ENCODE measurements at regions not wholly inside any gene's neighbourhood (a gene's known extent, or its start where the extent isn't known, plus 50 kb on each side); places are given as distances from the start of the nearest gene placed in this dataset.
"Not testable (repeated sequence)": the region's sequence is repeated elsewhere in the genome, so short reads cannot be mapped to it uniquely, and the experiment has no call there.

DNA sequence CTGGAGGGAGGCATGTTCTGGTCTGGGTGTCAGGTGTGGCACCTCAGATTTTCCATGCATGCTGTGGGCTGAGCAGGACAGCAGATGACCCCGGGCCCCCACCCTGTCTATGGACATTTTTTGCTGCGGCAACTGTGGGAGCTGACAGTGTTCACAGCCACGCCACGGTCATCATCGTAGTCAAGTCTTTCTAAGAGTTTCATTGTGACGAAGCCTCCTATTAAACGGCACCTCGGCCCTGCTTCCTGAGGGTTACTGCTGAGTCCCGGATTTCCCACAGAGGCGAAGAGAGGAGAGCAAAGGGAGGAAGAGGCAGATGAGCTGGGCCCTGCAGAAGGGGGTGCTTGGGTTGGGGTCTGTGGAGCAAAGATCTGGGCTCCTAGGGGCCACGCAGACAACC is 152.1 kb upstream of the POTEB2 start:
- FAIRE-seq = not testable (repeated sequence)

DNA sequence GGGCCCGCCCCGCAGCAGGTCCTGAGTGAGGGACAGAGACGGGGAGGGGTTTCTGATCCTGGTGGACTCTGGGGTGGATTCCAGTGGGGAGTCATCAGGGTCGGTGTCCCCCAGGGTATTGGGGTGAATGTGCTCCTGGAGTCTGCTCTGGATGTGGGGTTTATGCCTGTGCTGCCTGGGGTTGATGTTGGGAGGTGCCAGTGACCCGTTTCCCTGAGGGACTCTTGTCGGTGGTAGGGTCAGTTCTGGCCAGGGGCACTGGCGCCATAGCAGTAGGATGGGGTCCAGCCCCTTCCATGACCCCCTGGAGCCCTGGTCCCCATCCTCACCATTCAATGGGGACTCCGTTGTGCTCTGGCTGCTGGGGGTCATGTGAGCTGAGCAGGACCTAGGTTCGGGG is 151.2 kb upstream of the POTEB2 start:
- not testable (repeated sequence) for FAIRE-seq

DNA sequence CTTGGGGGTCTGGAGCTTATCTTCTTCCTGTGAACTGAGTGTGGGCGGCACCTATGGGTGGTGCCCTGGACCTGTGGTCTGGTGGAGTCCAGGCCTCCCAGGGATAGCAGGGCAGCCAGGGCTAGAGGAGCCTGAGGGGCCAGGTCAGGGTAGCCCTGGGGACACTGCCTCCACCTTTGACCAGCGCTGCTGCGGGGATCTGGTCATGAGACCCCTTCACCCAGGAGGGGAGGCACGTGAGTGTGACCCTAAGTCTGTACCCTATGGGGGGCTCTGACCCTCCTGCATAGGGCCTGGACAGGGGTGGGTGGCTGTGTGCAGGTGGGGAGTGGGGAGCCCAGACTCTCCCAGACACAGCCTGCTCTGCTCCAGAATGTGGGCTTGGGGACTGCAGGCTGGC is 150.5 kb upstream of the POTEB2 start:
- FAIRE-seq = not testable (repeated sequence)

DNA sequence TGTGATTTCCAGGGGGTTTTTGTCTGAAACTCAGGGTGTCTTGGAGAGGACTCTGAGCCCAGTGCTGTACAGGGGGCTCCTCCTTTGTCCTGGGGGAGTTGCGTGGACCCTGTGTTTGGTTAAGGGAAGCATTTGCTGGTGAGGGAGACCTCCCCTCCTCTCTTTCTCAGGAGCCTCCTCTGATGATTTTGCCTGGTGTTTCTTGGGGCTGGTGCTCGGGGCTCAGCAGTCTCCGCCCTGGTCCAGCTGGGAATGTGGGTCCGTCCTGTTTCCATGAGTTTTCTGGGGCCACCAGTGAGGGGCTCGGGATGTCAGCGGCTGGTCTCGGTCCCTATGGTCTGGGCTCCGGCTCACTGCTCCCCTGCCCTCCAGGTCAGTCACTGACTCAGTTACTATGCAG is 149.1 kb upstream of the POTEB2 start:
- FAIRE-seq = not testable (repeated sequence)

DNA sequence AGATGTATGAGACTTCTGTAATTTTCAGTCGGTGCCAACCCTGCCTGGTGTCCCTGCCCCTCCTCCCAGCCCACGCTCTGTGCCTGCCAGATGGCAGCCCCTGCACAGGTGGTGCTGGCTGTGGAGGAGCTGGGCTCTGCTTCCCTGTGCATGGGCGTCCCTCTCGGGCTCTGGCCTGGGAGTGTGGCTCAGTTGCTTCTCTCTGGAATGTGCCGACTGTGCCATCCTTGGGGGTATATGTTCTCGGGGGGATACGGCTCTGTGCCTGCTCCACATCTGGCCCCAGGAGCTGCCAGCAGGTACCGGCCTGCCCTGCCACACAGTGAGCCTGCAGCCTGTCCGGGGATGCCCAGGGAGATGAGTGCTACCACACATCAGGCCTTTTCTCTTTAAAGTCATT is 147.2 kb upstream of the POTEB2 start:
- FAIRE-seq = not testable (repeated sequence)

DNA sequence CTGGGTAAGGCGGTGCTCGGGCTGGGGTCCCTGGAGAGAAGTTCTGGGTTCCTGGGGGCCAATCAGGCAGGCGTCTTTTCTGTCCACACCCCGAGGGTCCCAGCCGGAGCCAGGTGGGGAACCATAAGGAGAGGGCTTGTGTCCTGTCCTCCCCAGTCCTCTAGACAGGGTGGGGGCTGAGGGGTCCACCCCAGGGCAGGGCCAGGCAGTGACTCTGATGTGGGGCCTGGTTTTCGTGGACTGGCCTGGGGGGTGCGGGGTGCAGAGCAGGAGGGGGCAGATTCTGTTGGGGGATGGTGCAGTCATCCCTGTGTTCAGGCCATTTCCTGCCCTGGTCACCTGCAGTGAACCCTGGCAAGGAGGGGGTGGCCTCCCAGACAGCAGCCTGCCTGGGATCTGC is 143.5 kb upstream of the POTEB2 start:
- FAIRE-seq = not testable (repeated sequence)

DNA sequence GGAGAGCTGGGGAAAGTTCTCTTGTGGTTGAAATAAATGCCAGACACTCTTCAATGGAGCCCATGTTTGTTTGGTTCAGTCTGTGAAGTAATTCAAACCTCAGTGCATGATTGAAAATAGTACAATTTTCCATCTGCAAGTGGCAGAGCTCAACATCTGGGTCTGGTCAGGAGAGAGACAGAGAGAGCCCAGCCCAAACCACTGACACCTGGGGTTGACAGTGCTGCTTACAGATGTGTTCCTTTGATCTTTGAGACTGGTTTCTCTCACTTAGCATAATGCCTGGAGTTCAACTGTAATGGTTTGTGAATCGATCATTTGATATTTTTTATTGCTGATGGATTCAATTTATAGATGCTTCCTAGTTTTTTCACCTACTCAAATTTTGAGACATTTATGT is 137.3 kb upstream of the POTEB2 start:
- not testable (repeated sequence) for FAIRE-seq

DNA sequence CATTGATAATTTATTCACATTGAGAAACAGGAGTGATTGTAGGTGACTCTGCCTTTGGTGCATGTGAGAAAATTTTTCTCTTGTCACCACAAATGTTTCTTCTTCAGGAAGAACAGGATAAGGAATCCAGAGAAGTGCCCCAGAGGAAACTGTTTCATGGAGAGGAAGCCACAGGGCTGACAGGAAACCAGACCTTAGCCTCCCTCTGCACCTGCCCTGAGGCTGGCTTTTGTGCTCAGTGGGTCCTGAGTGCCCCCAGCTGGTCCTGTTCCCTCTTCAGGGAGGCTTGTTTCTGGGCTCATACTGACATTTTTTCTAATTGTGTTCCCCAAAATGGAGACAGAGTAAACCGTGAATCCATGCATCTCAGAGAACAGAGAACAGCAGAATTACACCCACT is 135.8 kb upstream of the POTEB2 start:
- FAIRE-seq = not testable (repeated sequence)

DNA sequence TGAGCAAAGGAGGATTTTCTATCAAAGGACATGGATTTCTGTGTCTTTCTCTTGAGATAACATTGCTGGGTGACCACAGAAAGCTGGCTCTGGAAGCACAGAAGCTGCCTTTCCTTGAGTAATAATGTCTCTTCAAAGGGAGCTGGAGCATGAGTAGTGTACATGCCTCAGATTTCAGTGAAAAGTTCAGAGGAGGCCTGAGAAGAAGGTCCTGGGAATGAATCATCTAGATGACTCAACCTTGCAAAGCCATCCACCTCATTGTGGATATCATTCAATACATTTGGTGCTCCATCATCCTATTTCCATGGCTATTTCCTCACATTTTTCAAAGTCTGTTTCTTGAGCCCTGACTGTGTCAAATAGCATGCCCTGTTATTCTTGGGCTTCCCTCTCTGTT is 125.6 kb upstream of the POTEB2 start:
- FAIRE-seq = not testable (repeated sequence)

DNA sequence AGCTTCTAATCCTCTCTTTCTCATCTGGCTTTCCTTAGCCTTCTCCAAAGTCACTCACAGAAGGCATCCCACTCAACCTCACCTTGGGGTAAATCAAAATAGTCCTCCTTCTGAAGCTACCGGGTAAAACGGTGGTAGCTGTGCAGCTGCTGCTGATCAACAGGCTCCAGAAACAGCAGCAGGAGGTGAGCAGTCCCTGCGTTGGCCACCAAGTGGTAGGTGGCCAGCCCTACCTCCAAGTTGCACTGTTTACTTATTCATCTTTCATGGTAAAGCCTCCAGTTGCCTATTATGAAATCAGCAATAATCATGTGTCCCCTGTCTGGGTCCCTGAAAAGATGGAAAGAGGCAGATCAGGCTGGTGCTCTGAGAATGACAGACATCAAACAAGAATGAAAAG is 125.1 kb upstream of the POTEB2 start:
- FAIRE-seq = not testable (repeated sequence)

DNA sequence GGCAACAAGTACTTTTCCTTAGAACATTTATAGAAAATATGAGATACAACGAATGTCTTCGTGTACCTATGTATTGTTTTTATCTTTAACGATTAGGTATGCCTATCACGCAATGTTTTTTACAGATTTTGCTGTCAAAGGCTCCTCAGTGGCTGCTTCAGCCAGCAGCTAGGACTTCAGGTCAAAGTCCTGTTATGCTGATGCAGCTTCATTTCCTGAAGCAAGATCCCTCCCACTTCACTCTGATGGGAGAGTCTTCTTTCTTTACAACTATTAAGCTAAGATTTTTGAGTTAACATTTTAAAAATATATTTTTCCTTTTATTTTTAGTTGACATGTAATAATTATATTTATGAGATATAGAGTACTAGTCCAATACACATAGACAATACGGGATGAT is 120.7 kb upstream of the POTEB2 start:
- FAIRE-seq = not testable (repeated sequence)

DNA sequence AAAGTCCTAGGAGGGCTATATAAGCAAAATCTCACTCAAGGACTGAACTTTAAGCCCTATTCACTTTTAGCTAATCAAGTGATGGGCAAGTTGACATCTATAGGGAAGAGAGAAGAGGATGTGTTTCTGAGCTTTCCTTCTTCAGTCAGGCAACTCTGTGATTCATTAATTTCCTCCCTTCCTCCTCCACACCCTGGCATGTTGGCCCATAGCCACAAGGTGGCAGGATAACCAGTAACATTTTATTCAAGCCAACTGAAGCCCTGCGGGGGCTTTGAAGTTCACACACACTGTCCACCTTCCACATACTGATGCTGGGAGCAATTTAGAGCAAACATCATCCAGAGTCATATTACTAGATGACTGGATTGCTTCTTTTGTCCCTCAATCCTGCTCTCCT is 111.9 kb upstream of the POTEB2 start:
- not testable (repeated sequence) for FAIRE-seq

DNA sequence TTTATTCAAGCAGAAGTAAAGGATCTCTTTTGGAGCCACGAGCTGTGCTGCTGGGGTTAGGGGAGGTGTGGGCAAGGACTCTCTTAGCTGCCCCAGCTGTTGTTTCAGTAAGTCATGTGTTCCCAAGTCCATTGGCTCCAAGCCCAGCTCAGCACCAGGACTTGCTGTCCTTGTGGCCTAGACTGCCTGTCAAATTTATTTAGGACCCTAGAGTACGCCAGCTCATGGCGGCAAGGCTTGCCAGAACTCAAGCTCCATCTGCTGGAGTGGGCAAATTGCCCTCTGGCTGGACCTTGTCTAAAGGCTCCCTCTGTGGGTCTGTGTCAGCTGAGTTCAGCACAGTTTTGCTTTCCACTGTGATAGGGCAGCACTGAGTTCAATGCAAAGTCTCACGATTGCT is 106.6 kb upstream of the POTEB2 start:
- not testable (repeated sequence) for FAIRE-seq

DNA sequence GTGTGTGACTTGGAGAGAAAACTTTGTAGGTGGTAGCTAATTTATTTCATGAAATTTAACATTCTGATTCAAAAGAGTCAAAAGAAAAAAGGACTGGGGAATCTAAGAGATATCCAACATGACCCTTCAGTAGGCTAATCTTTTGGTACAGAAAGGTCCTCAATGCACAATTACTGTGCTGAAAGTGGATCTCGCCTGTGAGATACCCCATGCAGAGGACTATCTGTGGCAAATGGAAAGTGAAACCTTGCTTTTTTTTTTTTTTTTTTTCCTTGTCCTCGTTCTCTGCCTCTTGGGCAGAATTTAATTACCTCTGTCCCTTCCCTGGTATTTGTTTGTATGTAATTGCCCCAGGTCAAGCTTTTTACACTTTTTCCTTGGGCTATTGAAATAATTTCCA is 93.2 kb upstream of the POTEB2 start:
- FAIRE-seq = not testable (repeated sequence)

DNA sequence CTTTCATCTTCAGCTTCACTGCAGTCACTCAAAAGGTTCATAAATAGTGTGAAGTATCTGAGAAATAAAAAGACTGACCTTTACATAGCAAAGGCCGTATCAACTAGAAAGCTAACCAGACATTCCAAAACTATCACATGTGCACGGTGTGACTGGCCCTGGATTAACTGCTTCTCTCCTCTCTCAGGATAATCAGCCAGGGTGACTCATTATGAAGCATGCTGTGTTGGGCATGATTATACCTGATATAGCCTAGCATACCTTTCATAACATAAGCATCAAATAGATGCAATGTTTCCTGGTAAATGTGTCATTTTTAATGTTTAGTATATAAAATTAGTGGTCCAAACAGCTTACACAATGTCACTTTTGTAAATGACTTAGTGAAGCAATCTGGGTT is 63.2 kb upstream of the POTEB2 start:
- not testable (repeated sequence) for FAIRE-seq
